Activated T-helper 1 cell treated with Interleukin-2 at 50 U/mL for 16 hours (primary cell): ENCODE measurements at regions not wholly inside any gene's neighbourhood (a gene's known extent, or its start where the extent isn't known, plus 50 kb on each side); places are given as distances from the start of the nearest gene placed in this dataset.
"Not testable (repeated sequence)": the region's sequence is repeated elsewhere in the genome, so short reads cannot be mapped to it uniquely, and the experiment has no call there.

Experiments
- DNase-seq: peaks from one replicate; pipeline ENCODE4 v3.0.0-alpha.2; 2020; ENCODE audit warnings: low read depth

- DNase-seq: not testable (repeated sequence)
Observed at GRCh38 chr3:6428276-6428675, 432.6 kb upstream of the GRM7 start.

GRCh38 chr3:6435951-6436350 lies 425.0 kb upstream of the GRM7 start:
- no peak for DNase-seq

DNA sequence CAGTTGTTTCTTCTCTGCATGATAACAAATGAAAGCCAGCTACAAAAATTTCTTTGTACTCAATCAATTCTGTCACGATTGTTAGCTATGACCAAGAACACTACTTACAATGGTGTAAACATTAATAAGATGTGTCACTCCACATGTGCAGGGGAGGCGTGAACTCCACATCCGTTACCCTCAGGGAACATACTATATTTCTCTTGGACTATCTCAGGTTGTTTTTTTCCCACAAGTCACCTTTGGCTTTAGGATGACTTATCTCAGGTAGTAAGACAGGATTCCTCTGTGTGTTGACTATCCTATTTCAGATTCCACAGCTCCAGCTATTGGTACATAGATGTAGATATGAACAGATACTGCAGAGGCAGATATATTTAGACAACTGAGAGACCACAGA lies 423.3 kb upstream of the GRM7 start:
- DNase-seq: no peak

- no peak for DNase-seq
Observed at GRCh38 chr3:6438031-6438430, 422.9 kb upstream of the GRM7 start.

GRCh38 chr3:6439226-6439625 lies 421.7 kb upstream of the GRM7 start:
- no peak for DNase-seq

DNA sequence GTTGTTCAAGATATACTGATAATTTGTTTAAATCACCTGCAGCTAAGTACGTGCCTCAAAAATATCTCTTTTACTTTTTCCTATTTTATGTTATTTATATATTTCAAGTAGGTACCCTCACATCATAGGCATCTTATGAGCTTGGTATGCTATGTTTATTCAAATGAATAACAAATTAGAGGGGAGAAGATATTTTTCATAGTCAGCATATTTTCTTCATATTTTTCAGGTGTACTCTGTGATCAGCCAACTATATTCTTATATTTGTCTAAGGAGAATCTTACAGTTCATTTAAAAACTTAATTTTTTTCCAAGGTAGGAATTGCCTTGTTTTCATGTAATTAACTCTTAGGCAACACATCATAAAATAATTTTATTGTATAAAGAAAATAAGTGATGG lies 421.1 kb upstream of the GRM7 start:
- DNase-seq: no peak

- no peak for DNase-seq
Observed at GRCh38 chr3:6444888-6445658, 415.8 kb upstream of the GRM7 start.

GRCh38 chr3:6447166-6447801 lies 413.6 kb upstream of the GRM7 start:
- DNase-seq: no peak

GRCh38 chr3:6448011-6448410 lies 412.9 kb upstream of the GRM7 start:
- no peak for DNase-seq

DNA sequence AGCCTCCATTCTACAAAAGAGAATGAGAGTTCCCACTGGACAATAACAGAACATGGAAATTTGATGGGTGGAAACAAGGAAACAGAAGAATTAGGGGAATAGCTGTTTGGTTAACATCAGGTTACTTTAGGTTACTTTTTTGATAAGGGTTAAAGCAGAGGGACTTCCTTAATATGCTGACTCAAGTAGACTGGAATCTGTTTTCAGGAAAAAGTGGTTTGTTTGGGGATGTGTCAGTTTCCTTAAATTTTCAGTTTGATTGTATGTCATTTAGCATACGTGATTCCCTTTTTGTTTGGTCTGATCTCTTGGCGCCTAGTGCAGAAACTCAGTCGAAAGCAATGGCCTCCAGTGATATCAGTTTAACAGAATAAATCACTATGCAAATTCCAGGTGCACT lies 411.8 kb upstream of the GRM7 start:
- DNase-seq: no peak

GRCh38 chr3:6452974-6453373 lies 407.9 kb upstream of the GRM7 start:
- DNase-seq: no peak

- DNase-seq: no peak
Observed at GRCh38 chr3:6455031-6455430, 405.9 kb upstream of the GRM7 start.

- no peak for DNase-seq
Observed at GRCh38 chr3:6467186-6467585, 393.7 kb upstream of the GRM7 start.

DNA sequence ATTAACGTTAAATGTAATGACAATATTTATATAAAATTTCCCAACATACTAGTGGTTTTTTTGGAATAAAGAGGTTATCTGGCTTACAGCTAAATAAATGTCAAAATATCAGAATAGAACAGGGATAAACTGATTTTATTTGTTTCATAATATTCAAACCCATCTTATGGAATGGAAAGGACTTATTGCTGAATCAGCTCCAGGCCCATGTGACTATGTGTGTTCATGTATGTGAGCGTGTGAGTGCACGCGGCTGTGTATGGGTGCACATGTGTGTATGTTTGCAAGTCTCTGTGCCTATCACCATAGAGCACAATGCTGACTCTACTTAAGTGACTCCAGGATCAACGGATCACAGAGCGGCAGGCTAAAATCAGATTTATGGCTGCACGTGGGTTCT lies 392.3 kb upstream of the GRM7 start:
- DNase-seq: no peak

- DNase-seq: no peak
Observed at GRCh38 chr3:6471744-6472143, 389.2 kb upstream of the GRM7 start.

DNA sequence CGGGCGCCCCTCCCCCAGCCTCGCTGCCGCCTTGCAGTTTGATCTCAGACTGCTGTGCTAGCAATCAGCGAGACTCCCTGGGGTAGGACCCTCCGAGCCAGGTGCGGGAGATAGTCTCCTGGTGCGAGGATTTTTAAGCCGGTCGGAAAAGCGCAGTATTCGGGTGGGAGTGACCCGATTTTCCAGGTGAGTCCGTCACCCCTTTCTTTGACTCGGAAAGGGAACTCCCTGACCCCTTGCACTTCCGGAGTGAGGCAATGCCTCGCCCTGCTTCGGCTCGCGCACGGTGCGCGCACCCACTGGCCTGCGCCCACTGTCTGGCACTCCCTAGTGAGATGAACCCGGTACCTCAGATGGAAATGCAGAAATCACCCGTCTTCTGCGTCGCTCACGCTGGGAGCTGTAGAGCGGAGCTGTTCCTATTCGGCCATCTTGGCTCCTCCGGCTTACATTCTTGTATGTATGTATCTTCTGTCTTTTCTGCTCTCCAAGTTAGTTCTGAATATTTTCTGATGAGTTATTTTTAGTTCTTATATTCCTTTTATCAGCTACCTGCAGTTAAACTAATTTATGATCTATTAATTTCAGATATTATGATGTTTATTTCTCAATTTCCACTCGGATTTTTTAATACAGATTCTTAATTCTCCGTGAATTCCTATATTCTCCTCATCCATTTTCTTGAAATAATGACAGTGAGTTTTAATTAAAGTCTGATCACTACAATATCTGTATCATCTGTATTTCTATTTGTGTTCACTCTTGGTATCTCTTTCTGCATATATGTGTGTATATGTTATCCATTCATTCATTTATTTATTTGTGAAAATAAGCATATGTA lies 370.2 kb upstream of the GRM7 start:
- not testable (repeated sequence) for DNase-seq

DNA sequence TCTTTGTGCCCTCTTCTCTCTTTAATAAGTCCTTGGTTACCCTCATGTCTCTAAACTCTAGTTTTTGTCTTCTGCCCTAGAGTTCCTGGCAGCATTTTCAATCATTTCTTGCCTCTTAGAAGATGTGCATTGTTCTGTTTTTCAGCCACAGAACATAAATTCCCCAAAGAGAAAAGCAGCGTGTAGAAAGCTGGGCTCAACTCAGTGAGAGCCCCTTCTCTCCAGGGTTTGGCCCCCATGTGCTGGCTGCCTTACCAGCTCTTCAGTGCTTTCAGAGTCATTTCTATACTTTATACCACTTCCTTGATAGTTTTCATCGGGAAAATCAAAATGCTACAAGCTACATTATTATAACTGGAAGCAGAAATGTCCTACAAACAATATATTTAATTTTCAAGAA lies 369.1 kb upstream of the GRM7 start:
- DNase-seq: no peak

DNA sequence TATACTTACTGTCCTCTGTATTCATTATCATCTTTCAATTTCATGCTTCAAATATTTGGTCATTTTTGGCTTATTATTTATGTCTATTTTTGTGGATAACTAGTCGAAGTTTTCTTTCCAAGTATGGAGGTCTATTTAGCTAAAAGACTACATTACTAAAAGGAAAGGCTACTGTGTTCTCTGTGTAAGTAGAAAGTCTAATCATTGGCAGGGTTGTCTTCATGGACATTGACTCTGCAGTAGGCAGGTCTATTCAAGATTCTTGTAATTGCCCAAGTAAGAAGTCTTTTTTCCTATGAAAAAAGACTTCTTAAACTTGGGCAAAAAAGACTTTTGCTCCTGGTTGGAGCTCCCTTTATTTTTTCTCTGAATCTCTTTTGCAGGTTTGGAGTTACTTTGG lies 368.6 kb upstream of the GRM7 start:
- DNase-seq: no peak

DNA sequence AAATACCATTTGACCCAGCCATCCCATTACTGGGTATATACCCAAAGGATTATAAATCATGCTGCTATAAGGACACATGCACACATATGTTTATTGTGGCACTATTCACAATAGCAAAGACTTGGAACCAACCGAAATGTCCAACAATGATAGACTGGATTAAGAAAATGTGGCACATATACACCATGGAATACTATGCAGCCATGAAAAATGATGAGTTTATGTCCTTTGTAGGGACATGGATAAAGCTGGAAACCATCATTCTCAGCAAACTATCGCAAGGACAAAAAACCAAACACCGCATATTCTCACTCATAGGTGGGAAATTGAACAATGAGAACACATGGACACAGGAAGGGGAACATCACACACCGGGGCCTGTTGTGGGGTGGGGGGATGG lies 362.0 kb upstream of the GRM7 start:
- not testable (repeated sequence) for DNase-seq

GRCh38 chr3:6504347-6504746 lies 356.6 kb upstream of the GRM7 start:
- no peak for DNase-seq

GRCh38 chr3:6504834-6505233 lies 356.1 kb upstream of the GRM7 start:
- DNase-seq: no peak

GRCh38 chr3:6508410-6508759 lies 352.5 kb upstream of the GRM7 start:
- no peak for DNase-seq

DNA sequence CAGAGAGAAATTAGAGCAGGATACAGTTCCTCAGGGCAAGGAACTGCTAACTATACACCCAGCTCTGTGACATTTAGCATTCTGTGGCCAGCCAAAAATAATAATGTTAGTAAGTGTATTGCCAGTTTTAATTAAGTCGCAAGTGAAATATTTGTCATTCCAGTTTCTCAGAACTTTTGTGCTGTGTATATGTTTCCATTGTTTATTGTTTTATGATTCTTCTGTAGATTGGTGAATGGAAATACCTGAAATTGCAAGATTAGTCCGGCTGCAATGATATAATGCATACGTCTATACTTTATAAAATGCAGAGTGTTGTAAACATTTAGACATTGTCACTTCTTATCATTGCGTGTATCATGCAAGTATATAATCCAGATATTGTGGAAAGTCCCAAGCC lies 351.3 kb upstream of the GRM7 start:
- no peak for DNase-seq
